GM18870 (cell line): ENCODE measurements at regions not wholly inside any gene's neighbourhood (a gene's known extent, or its start where the extent isn't known, plus 50 kb on each side); places are given as distances from the start of the nearest gene placed in this dataset.

Source experiments
- ATAC-seq: cut with Tn5 transposase; IDR thresholded peaks from one replicate; pipeline ENCODE4 v1.9.1; 2021; ENCODE audit warnings: moderate library complexity; ENCODE audit not compliant: unreplicated experiment

- no peak for ATAC-seq
Measured at GRCh38 chr5:81856948-81857928, 106.3 kb upstream of the SSBP2 start.

- no peak for ATAC-seq
Measured at GRCh38 chr5:81855591-81855990, 104.7 kb upstream of the SSBP2 start.

GRCh38 chr5:81854915-81855314 is 104.0 kb upstream of the SSBP2 start:
- ATAC-seq, result no peak

- no peak for ATAC-seq
Measured at GRCh38 chr5:81854485-81854884, 103.6 kb upstream of the SSBP2 start.

- no peak for ATAC-seq
Measured at GRCh38 chr5:81853030-81853357, 102.1 kb upstream of the SSBP2 start.

- ATAC-seq, result no peak
Measured at GRCh38 chr5:81852291-81853029, 101.6 kb upstream of the SSBP2 start.

- ATAC-seq, result peak; percentile 69
Measured at GRCh38 chr5:81851481-81852178, 100.7 kb upstream of the SSBP2 start.

GRCh38 chr5:81850501-81851357 is 99.8 kb upstream of the SSBP2 start:
- no peak for ATAC-seq

GRCh38 chr5:81849770-81850367 is 99.0 kb upstream of the SSBP2 start:
- no peak for ATAC-seq

- ATAC-seq, result no peak
Measured at GRCh38 chr5:81848362-81848880, 97.5 kb upstream of the SSBP2 start.

- ATAC-seq, result no peak
Measured at GRCh38 chr5:81846301-81846700, 95.4 kb upstream of the SSBP2 start.

GRCh38 chr5:81843845-81844244 is 92.9 kb upstream of the SSBP2 start:
- no peak for ATAC-seq

GRCh38 chr5:81842795-81843398 is 92.0 kb upstream of the SSBP2 start:
- ATAC-seq, result no peak

- ATAC-seq, result no peak
Measured at GRCh38 chr5:81839034-81839433, 88.1 kb upstream of the SSBP2 start.

GRCh38 chr5:81838307-81838906 is 87.5 kb upstream of the SSBP2 start:
- peak; percentile 73 for ATAC-seq

- ATAC-seq, result no peak
Measured at GRCh38 chr5:81837667-81838306, 86.9 kb upstream of the SSBP2 start.

GRCh38 chr5:81835814-81836367 is 85.0 kb upstream of the SSBP2 start:
- ATAC-seq, result no peak

- no peak for ATAC-seq
Measured at GRCh38 chr5:81834021-81834660, 83.2 kb upstream of the SSBP2 start.
